ENCODE measurements at regions not wholly inside any gene's neighbourhood (a gene's known extent, or its start where the extent isn't known, plus 50 kb on each side); places are given as distances from the start of the nearest gene placed in this dataset.

DNA sequence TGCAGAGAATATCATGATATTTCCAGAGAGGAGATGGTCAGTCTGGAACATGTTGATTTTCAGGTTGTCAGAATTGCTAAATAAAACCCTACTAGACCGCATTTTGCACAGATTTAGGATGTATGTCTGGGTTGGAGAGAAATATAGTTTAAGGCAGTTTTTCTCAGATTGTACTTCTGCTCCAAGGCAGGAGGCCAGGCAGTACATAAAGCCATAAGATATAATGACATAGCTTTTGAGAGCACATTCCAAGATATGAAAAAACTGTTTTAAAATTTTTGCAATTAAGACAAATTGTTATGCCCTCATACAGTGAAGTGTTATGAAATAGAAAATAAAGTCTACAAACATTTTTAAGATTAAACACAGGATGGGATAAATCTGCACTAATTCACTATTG lies 301.8 kb upstream of the CBLB start:
- TF ChIP-seq CTCF (conservative IDR thresholded peaks at IDR 0.05; ENCODE audit: low read depth in 2 of 2) (no peak), EZH2phosphoT487 (IDR thresholded peaks at IDR 0.05; ENCODE audit: unreplicated experiment) (no peak), CREB1 (CRISPR knock-in tag; IDR thresholded peaks at IDR 0.05; ENCODE audit: low read depth) (no peak), POLR2AphosphoS5 (IDR thresholded peaks at IDR 0.05; ENCODE audit: low read depth) (no peak)

All from GM23338 (cell line).